ENCODE measurements at regions not wholly inside any gene's neighbourhood (a gene's known extent, or its start where the extent isn't known, plus 50 kb on each side); places are given as distances from the start of the nearest gene placed in this dataset.

- Histone ChIP-seq H3K4me2 (ENCODE audit: low read length) (no peak overlapping the region), H3K27ac (ENCODE audit: low read depth, low read length) (no peak overlapping the region), H4K20me1 (ENCODE audit: insufficient read depth, low read length) (no peaks in the 10 kb centered on the region), H3K9me3 (ENCODE audit: insufficient read depth, low read depth, low read length) (no peaks in the 10 kb centered on the region), H2AFZ (ENCODE audit: low read depth, low read length) (no peak overlapping the region), H3K4me1 (ENCODE audit: insufficient read depth, low read length) (no peaks in the 10 kb centered on the region), H3K9ac (ENCODE audit: low read length) (no peak overlapping the region), H3K79me2 (ENCODE audit: insufficient read depth, low read length) (no peaks in the 10 kb centered on the region), H3K4me3 (ENCODE audit: insufficient read depth, low read depth, low read length) (no peak overlapping the region), H3K27me3 (ENCODE audit: insufficient read depth, low read length) (no peaks in the 10 kb centered on the region), H3K36me3 (ENCODE audit: insufficient read depth, low read length) (no peaks in the 10 kb centered on the region)
- no peak for DNase-seq (ENCODE audit: low read depth)
- Mint-ChIP-seq H3K36me3 (ENCODE audit: low read depth, unreplicated experiment) (no peaks in the 10 kb centered on the region), H3K9me3 (ENCODE audit: unreplicated experiment) (no peaks in the 10 kb centered on the region), H3K4me3 (ENCODE audit: unreplicated experiment) (no peak overlapping the region), H3K27me3 (ENCODE audit: low read depth, unreplicated experiment) (no peaks in the 10 kb centered on the region), H3K4me1 (ENCODE audit: low read depth, unreplicated experiment) (no peaks in the 10 kb centered on the region), H3K27ac (ENCODE audit: unreplicated experiment) (no peak overlapping the region)
- TF ChIP-seq, protein P1, sequence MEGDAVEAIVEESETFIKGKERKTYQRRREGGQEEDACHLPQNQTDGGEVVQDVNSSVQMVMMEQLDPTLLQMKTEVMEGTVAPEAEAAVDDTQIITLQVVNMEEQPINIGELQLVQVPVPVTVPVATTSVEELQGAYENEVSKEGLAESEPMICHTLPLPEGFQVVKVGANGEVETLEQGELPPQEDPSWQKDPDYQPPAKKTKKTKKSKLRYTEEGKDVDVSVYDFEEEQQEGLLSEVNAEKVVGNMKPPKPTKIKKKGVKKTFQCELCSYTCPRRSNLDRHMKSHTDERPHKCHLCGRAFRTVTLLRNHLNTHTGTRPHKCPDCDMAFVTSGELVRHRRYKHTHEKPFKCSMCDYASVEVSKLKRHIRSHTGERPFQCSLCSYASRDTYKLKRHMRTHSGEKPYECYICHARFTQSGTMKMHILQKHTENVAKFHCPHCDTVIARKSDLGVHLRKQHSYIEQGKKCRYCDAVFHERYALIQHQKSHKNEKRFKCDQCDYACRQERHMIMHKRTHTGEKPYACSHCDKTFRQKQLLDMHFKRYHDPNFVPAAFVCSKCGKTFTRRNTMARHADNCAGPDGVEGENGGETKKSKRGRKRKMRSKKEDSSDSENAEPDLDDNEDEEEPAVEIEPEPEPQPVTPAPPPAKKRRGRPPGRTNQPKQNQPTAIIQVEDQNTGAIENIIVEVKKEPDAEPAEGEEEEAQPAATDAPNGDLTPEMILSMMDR (IDR thresholded peaks at IDR 0.05; ENCODE audit: insufficient read depth, low read depth, low read length): no peak
- TF ChIP-seq EZH2 (IDR thresholded peaks at IDR 0.05; ENCODE audit: insufficient read depth, low read length): no peak
- no peak for FAIRE-seq
These were observed 113.6 kb downstream of the ALX1 start for GRCh38 chr12:85393606-85394005.

- Histone ChIP-seq H3K27me3 (ENCODE audit: insufficient read depth, low read length) (no peaks in the 10 kb centered on the region), H3K9me3 (ENCODE audit: insufficient read depth, low read depth, low read length) (no peaks in the 10 kb centered on the region), H4K20me1 (ENCODE audit: insufficient read depth, low read length) (no peaks in the 10 kb centered on the region), H3K9ac (ENCODE audit: low read length) (no peak overlapping the region), H3K36me3 (ENCODE audit: insufficient read depth, low read length) (no peaks in the 10 kb centered on the region), H3K27ac (ENCODE audit: low read depth, low read length) (no peak overlapping the region), H3K4me3 (ENCODE audit: insufficient read depth, low read depth, low read length) (no peak overlapping the region), H3K79me2 (ENCODE audit: insufficient read depth, low read length) (no peaks in the 10 kb centered on the region), H3K4me2 (ENCODE audit: low read length) (no peak overlapping the region), H3K4me1 (ENCODE audit: insufficient read depth, low read length) (no peaks in the 10 kb centered on the region), H2AFZ (ENCODE audit: low read depth, low read length) (no peak overlapping the region)
- H3K27ac Mint-ChIP-seq (ENCODE audit: unreplicated experiment): no peak overlapping the region
- FAIRE-seq (no peak), DNase-seq (ENCODE audit: low read depth) (no peak)
- no peaks in the 10 kb centered on the region for H3K9me3 Mint-ChIP-seq (ENCODE audit: unreplicated experiment)
- H3K4me3 Mint-ChIP-seq (ENCODE audit: unreplicated experiment): no peak overlapping the region
- no peaks in the 10 kb centered on the region for H3K36me3 Mint-ChIP-seq (ENCODE audit: low read depth, unreplicated experiment)
- TF ChIP-seq, protein P1 (IDR thresholded peaks at IDR 0.05; ENCODE audit: insufficient read depth, low read depth, low read length): no peak
- no peak for TF ChIP-seq EZH2 (IDR thresholded peaks at IDR 0.05; ENCODE audit: insufficient read depth, low read length)
- no peaks in the 10 kb centered on the region for H3K27me3 Mint-ChIP-seq (ENCODE audit: low read depth, unreplicated experiment)
- no peaks in the 10 kb centered on the region for H3K4me1 Mint-ChIP-seq (ENCODE audit: low read depth, unreplicated experiment)
These were observed 114.0 kb downstream of the ALX1 start for GRCh38 chr12:85394065-85394464.

- H3K4me1 ChIP-seq (ENCODE audit: insufficient read depth, low read length): no peaks in the 10 kb centered on the region
- no peak overlapping the region for H2AFZ ChIP-seq (ENCODE audit: low read depth, low read length)
- H3K27me3 ChIP-seq (ENCODE audit: insufficient read depth, low read length): no peaks in the 10 kb centered on the region
- no peak overlapping the region for H3K9ac ChIP-seq (ENCODE audit: low read length)
- TF ChIP-seq, protein P1 (IDR thresholded peaks at IDR 0.05; ENCODE audit: insufficient read depth, low read depth, low read length): peak; percentile 10
- no peak for TF ChIP-seq EZH2 (IDR thresholded peaks at IDR 0.05; ENCODE audit: insufficient read depth, low read length)
- no peaks in the 10 kb centered on the region for H4K20me1 ChIP-seq (ENCODE audit: insufficient read depth, low read length)
- Mint-ChIP-seq H3K36me3 (ENCODE audit: low read depth, unreplicated experiment) (no peaks in the 10 kb centered on the region), H3K4me1 (ENCODE audit: low read depth, unreplicated experiment) (no peaks in the 10 kb centered on the region), H3K4me3 (ENCODE audit: unreplicated experiment) (no peak overlapping the region), H3K27me3 (ENCODE audit: low read depth, unreplicated experiment) (no peaks in the 10 kb centered on the region), H3K9me3 (ENCODE audit: unreplicated experiment) (no peaks in the 10 kb centered on the region), H3K27ac (ENCODE audit: unreplicated experiment) (no peak overlapping the region)
- no peak overlapping the region for H3K4me2 ChIP-seq (ENCODE audit: low read length)
- DNase-seq (ENCODE audit: low read depth) (no peak), FAIRE-seq (no peak)
- H3K79me2 ChIP-seq (ENCODE audit: insufficient read depth, low read length): no peaks in the 10 kb centered on the region
- no peaks in the 10 kb centered on the region for H3K9me3 ChIP-seq (ENCODE audit: insufficient read depth, low read depth, low read length)
- no peak overlapping the region for H3K27ac ChIP-seq (ENCODE audit: low read depth, low read length)
- H3K4me3 ChIP-seq (ENCODE audit: insufficient read depth, low read depth, low read length): no peak overlapping the region
- H3K36me3 ChIP-seq (ENCODE audit: insufficient read depth, low read length): no peaks in the 10 kb centered on the region
These were observed 114.8 kb downstream of the ALX1 start for GRCh38 chr12:85394809-85395208.

Measured in astrocyte (in vitro differentiated cells and primary cell).